PFSK-1 (cell line): ENCODE measurements at regions not wholly inside any gene's neighbourhood (a gene's known extent, or its start where the extent isn't known, plus 50 kb on each side); places are given as distances from the start of the nearest gene placed in this dataset.

ENCODE experiments used
- FOXP2 ChIP-seq: optimal IDR thresholded peaks from 2 replicates; pipeline ENCODE3; 2011; ENCODE audit warnings: borderline replicate concordance, control low read depth, inconsistent platforms; ENCODE audit not compliant: insufficient read depth; ENCODE audit errors: extremely low read length, extremely low read depth
- POLR2AphosphoS5 ChIP-seq: IDR thresholded peaks from 2 replicates; pipeline ENCODE4 v1.6.1; 2012; ENCODE audit warnings: low read depth, mild to moderate bottlenecking, control low read depth, low read length, moderate library complexity
- SIN3A ChIP-seq: IDR thresholded peaks from 2 replicates; pipeline ENCODE4 v1.6.1; 2012; ENCODE audit warnings: mild to moderate bottlenecking, low read length, moderate library complexity, borderline replicate concordance; ENCODE audit not compliant: insufficient read depth
- TAF1 ChIP-seq: IDR thresholded peaks from 2 replicates; pipeline ENCODE4 v1.6.1; 2012; ENCODE audit warnings: low read length, control low read depth, borderline replicate concordance; ENCODE audit not compliant: insufficient read depth
- TF ChIP-seq, protein P1 (sequence below), 2 experiments: IDR thresholded peaks; 2 replicates each; pipeline versions ENCODE4 v1.6.1 to v1.8.0; 2011 to 2012; ENCODE audit warnings: low read depth in 2 of 2, low read length in 2 of 2, control low read depth in 1 of 2, inconsistent platforms in 1 of 2, mild to moderate bottlenecking in 1 of 2, moderate library complexity in 1 of 2; ENCODE audit not compliant: insufficient read depth in 1 of 2

DNA sequence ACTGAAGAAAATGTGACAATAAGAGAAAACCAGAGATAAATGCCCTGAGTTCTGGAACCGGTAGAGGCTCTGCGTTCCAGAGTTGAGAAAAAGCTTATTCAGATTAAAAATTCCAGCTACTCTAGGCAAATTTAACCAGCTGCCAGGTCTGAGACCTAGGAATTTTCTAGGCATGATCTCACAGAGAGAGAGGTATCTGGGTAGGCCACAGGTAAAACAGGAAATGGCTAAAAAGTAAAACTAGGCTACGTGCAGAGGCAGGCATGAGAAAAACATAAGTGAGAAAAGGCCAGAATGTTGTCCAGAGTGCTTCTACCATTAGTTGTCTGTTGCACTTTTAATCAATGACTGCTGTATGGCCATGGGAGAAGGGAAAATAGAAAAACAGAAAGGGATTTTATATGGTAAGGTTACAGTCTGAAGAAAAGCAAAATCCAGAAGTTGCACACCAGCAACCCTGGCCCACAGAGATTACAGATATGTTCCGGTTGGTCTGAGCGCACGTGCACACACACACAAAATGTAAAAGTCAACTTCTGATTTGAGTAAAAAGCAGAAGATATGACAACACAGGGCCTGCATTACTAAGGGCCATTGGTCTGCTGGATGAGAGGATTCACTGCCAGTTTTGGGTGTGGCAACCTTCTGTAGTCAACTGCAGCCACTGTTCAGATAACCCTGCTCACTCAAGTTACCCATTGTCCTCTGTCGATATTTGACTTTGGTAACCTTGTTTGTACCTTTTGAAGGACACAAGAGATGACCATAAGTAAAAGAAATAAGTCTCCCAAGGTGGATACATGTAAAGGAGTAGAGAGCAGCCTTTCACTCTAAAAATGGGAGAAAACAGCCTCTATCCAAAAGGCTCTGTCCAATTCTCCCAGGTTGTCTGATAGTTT is 266.0 kb downstream of the DTWD2 start:
- TF ChIP-seq, protein P1, sequence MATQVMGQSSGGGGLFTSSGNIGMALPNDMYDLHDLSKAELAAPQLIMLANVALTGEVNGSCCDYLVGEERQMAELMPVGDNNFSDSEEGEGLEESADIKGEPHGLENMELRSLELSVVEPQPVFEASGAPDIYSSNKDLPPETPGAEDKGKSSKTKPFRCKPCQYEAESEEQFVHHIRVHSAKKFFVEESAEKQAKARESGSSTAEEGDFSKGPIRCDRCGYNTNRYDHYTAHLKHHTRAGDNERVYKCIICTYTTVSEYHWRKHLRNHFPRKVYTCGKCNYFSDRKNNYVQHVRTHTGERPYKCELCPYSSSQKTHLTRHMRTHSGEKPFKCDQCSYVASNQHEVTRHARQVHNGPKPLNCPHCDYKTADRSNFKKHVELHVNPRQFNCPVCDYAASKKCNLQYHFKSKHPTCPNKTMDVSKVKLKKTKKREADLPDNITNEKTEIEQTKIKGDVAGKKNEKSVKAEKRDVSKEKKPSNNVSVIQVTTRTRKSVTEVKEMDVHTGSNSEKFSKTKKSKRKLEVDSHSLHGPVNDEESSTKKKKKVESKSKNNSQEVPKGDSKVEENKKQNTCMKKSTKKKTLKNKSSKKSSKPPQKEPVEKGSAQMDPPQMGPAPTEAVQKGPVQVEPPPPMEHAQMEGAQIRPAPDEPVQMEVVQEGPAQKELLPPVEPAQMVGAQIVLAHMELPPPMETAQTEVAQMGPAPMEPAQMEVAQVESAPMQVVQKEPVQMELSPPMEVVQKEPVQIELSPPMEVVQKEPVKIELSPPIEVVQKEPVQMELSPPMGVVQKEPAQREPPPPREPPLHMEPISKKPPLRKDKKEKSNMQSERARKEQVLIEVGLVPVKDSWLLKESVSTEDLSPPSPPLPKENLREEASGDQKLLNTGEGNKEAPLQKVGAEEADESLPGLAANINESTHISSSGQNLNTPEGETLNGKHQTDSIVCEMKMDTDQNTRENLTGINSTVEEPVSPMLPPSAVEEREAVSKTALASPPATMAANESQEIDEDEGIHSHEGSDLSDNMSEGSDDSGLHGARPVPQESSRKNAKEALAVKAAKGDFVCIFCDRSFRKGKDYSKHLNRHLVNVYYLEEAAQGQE (IDR thresholded peaks at IDR 0.05; ENCODE audit: insufficient read depth in 1 of 2, low read depth in 2 of 2, low read length in 2 of 2), result no peak
- TF ChIP-seq SIN3A, result no peak
- TF ChIP-seq FOXP2, result no peak
- no peak for TF ChIP-seq POLR2AphosphoS5
- no peak for TF ChIP-seq TAF1

DNA sequence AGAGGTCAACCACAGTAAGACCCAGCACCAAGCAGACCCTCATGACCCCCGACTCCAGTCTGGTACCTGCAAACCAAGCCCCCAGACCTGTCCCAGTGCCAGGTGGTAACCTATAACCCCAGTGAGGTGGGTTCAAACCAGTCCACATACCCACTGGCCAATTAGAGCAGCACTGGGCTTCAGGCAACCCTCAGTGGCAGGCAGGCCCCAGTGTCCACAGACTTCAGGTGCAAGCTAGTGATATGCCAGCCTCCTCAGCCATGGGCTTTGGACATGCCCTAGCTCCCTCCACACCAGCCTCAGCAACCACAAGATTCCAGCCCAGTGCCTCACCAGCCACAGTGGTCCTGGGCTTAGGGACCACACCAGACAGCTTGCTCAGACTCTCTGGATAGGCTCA is 276.6 kb downstream of the DTWD2 start:
- TF ChIP-seq POLR2AphosphoS5 (no peak), FOXP2 (no peak), TAF1 (no peak), SIN3A (no peak)
- TF ChIP-seq, protein P1 (IDR thresholded peaks at IDR 0.05; ENCODE audit: insufficient read depth in 1 of 2, low read depth in 2 of 2, low read length in 2 of 2), result no peak

DNA sequence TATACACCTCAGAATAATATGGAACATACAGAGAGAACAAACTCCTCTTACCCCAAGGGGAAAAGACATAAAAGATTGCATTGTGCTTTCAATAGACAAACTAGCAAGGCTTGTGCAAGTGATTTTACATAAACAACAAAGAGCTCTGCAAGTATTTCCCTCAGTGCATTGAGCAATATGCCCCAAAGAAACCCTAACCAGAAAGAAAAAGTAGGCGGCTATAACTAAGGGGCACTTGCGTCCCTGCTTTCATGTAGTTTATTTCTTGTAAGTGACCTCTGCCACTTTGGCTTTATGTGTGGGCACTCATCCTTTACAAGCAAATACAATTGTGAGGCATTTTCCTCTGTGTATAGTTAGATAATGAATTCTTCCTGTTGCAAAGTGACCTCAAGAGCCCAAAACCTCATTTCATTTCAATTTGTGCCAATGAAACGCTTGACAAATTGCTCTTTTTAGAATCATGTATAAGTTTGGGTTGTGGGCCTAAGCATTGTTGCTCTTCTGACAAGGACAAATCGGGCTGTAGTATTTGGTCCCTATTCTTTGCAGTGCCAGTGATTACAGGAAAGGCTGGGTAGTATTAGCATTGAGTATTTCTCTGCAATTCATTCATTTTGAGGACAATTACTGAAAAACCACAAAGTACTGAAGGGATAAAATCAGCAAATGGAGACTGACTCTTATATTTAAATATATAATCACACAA is 282.2 kb downstream of the DTWD2 start:
- no peak for TF ChIP-seq TAF1
- TF ChIP-seq SIN3A, result no peak
- TF ChIP-seq FOXP2, result no peak
- TF ChIP-seq, protein P1 (IDR thresholded peaks at IDR 0.05; ENCODE audit: insufficient read depth in 1 of 2, low read depth in 2 of 2, low read length in 2 of 2), result no peak

GRCh38 chr5:118703241-118703640 is 285.1 kb downstream of the DTWD2 start:
- TF ChIP-seq POLR2AphosphoS5 (no peak), TAF1 (no peak), FOXP2 (no peak), SIN3A (no peak)
- TF ChIP-seq, protein P1 (IDR thresholded peaks at IDR 0.05; ENCODE audit: insufficient read depth in 1 of 2, low read depth in 2 of 2, low read length in 2 of 2), result no peak
